Stimulated activated CD4-positive, alpha-beta T cell treated with anti-CD3 and anti-CD28 coated beads, Interleukin-2, amount 100 ng/mL, for 24 hours (primary cell): ENCODE measurements at regions not wholly inside any gene's neighbourhood (a gene's known extent, or its start where the extent isn't known, plus 50 kb on each side); places are given as distances from the start of the nearest gene placed in this dataset.
"Not testable (repeated sequence)": the region's sequence is repeated elsewhere in the genome, so short reads cannot be mapped to it uniquely, and the experiment has no call there.

Experiments
- DNase-seq, 2 donors: peaks; one replicate each; pipeline ENCODE4 v3.0.0-alpha.2; 2020

GRCh38 chr9:105116052-105116868, 128.2 kb upstream of the SLC44A1 start:
- DNase-seq = no peak

- DNase-seq = no peak
Measured at GRCh38 chr9:105117234-105117633, 127.2 kb upstream of the SLC44A1 start.

- DNase-seq = no peak
Measured at GRCh38 chr9:105118636-105119035, 125.8 kb upstream of the SLC44A1 start.

- DNase-seq = no peak
Measured at GRCh38 chr9:105119156-105119555, 125.3 kb upstream of the SLC44A1 start.

- no peak for DNase-seq
Measured at GRCh38 chr9:105121861-105122430, 122.5 kb upstream of the SLC44A1 start.

- not testable (repeated sequence) for DNase-seq
Measured at GRCh38 chr9:105124598-105124997, 119.9 kb upstream of the SLC44A1 start.

- no peak for DNase-seq
Measured at GRCh38 chr9:105126226-105126625, 118.2 kb upstream of the SLC44A1 start.

- peak; percentile 17 to 27 for DNase-seq
Measured at GRCh38 chr9:105127863-105128220, 116.6 kb upstream of the SLC44A1 start.

- DNase-seq = no peak
Measured at GRCh38 chr9:105128908-105129600, 115.4 kb upstream of the SLC44A1 start.

GRCh38 chr9:105129731-105130130, 114.7 kb upstream of the SLC44A1 start:
- no peak for DNase-seq

GRCh38 chr9:105131981-105132380, 112.5 kb upstream of the SLC44A1 start:
- DNase-seq = no peak

- no peak for DNase-seq
Measured at GRCh38 chr9:105132606-105133005, 111.8 kb upstream of the SLC44A1 start.

GRCh38 chr9:105138306-105138801, 106.1 kb upstream of the SLC44A1 start:
- DNase-seq = no peak

GRCh38 chr9:105141146-105141975, 103.1 kb upstream of the SLC44A1 start:
- DNase-seq = no peak

- no peak for DNase-seq
Measured at GRCh38 chr9:105141976-105142250, 102.5 kb upstream of the SLC44A1 start.

- DNase-seq = no peak
Measured at GRCh38 chr9:105142406-105143135, 101.9 kb upstream of the SLC44A1 start.

- DNase-seq = no peak
Measured at GRCh38 chr9:105143136-105143430, 101.4 kb upstream of the SLC44A1 start.

GRCh38 chr9:105144076-105144475, 100.4 kb upstream of the SLC44A1 start:
- no peak for DNase-seq

- DNase-seq = no peak
Measured at GRCh38 chr9:105144841-105145240, 99.6 kb upstream of the SLC44A1 start.

GRCh38 chr9:105146677-105147076, 97.8 kb upstream of the SLC44A1 start:
- no peak for DNase-seq

- no peak for DNase-seq
Measured at GRCh38 chr9:105147110-105147871, 97.2 kb upstream of the SLC44A1 start.
